ENCODE measurements at regions not wholly inside any gene's neighbourhood (a gene's known extent, or its start where the extent isn't known, plus 50 kb on each side); places are given as distances from the start of the nearest gene placed in this dataset.
"Not testable (repeated sequence)": the region's sequence is repeated elsewhere in the genome, so short reads cannot be mapped to it uniquely, and the experiment has no call there.

GRCh38 chrX:34406580-34406979 is 250.5 kb downstream of the TMEM47 start:
- no peak for DNase-seq (ENCODE audit: extremely low read depth, low read depth, low spot score)

- no peak for DNase-seq (ENCODE audit: extremely low read depth, low read depth, low spot score)
These were observed 252.6 kb downstream of the TMEM47 start for GRCh38 chrX:34404386-34405070.

- DNase-seq (ENCODE audit: extremely low read depth, low read depth, low spot score) = no peak
These were observed 255.7 kb downstream of the TMEM47 start for GRCh38 chrX:34401411-34401810.

- no peak for DNase-seq (ENCODE audit: extremely low read depth, low read depth, low spot score)
These were observed 250.3 kb upstream of the FAM47A start for GRCh38 chrX:34382416-34382815.

GRCh38 chrX:34381241-34381640 is 249.1 kb upstream of the FAM47A start:
- no peak for DNase-seq (ENCODE audit: extremely low read depth, low read depth, low spot score)

- DNase-seq (ENCODE audit: extremely low read depth, low read depth, low spot score) = no peak
These were observed 247.8 kb upstream of the FAM47A start for GRCh38 chrX:34379891-34380290.

GRCh38 chrX:34377645-34378044 is 245.5 kb upstream of the FAM47A start:
- no peak for DNase-seq (ENCODE audit: extremely low read depth, low read depth, low spot score)

GRCh38 chrX:34371754-34372153 is 239.6 kb upstream of the FAM47A start:
- DNase-seq (ENCODE audit: extremely low read depth, low read depth, low spot score) = no peak

GRCh38 chrX:34365471-34365870 is 233.4 kb upstream of the FAM47A start:
- DNase-seq (ENCODE audit: extremely low read depth, low read depth, low spot score) = no peak

- peak; percentile 45 for DNase-seq (ENCODE audit: extremely low read depth, low read depth, low spot score)
These were observed 218.6 kb upstream of the FAM47A start for GRCh38 chrX:34350561-34351335.

GRCh38 chrX:34343001-34343400 is 210.9 kb upstream of the FAM47A start:
- no peak for DNase-seq (ENCODE audit: extremely low read depth, low read depth, low spot score)

- no peak for DNase-seq (ENCODE audit: extremely low read depth, low read depth, low spot score)
These were observed 209.7 kb upstream of the FAM47A start for GRCh38 chrX:34341814-34342213.

GRCh38 chrX:34341258-34341657 is 209.1 kb upstream of the FAM47A start:
- no peak for DNase-seq (ENCODE audit: extremely low read depth, low read depth, low spot score)

- DNase-seq (ENCODE audit: extremely low read depth, low read depth, low spot score) = no peak
These were observed 205.9 kb upstream of the FAM47A start for GRCh38 chrX:34338046-34338445.

- not testable (repeated sequence) for DNase-seq (ENCODE audit: extremely low read depth, low read depth, low spot score)
These were observed 203.3 kb upstream of the FAM47A start for GRCh38 chrX:34335376-34335775.

- no peak for DNase-seq (ENCODE audit: extremely low read depth, low read depth, low spot score)
These were observed 200.2 kb upstream of the FAM47A start for GRCh38 chrX:34332334-34332733.

GRCh38 chrX:34325460-34325859 is 193.3 kb upstream of the FAM47A start:
- no peak for DNase-seq (ENCODE audit: extremely low read depth, low read depth, low spot score)

- DNase-seq (ENCODE audit: extremely low read depth, low read depth, low spot score) = not testable (repeated sequence)
These were observed 188.3 kb upstream of the FAM47A start for GRCh38 chrX:34320424-34320823.

GRCh38 chrX:34300871-34301270 is 168.8 kb upstream of the FAM47A start:
- DNase-seq (ENCODE audit: extremely low read depth, low read depth, low spot score) = peak; percentile 31

GRCh38 chrX:34299451-34299967 is 167.4 kb upstream of the FAM47A start:
- no peak for DNase-seq (ENCODE audit: extremely low read depth, low read depth, low spot score)

- no peak for DNase-seq (ENCODE audit: extremely low read depth, low read depth, low spot score)
These were observed 162.6 kb upstream of the FAM47A start for GRCh38 chrX:34294665-34295064.

GRCh38 chrX:34288782-34289181 is 156.7 kb upstream of the FAM47A start:
- no peak for DNase-seq (ENCODE audit: extremely low read depth, low read depth, low spot score)
